Mucosa of gallbladder (tissue), 1 donor: ENCODE measurements at regions not wholly inside any gene's neighbourhood (a gene's known extent, or its start where the extent isn't known, plus 50 kb on each side); places are given as distances from the start of the nearest gene placed in this dataset.
"Not testable (repeated sequence)": the region's sequence is repeated elsewhere in the genome, so short reads cannot be mapped to it uniquely, and the experiment has no call there.

Source experiments
- DNase-seq: peaks from one replicate; pipeline ENCODE4 v3.0.0-alpha.2; 2020; ENCODE audit warnings: low spot score
- donor health status: DM: no; HTN: no; CAD: no.

DNA sequence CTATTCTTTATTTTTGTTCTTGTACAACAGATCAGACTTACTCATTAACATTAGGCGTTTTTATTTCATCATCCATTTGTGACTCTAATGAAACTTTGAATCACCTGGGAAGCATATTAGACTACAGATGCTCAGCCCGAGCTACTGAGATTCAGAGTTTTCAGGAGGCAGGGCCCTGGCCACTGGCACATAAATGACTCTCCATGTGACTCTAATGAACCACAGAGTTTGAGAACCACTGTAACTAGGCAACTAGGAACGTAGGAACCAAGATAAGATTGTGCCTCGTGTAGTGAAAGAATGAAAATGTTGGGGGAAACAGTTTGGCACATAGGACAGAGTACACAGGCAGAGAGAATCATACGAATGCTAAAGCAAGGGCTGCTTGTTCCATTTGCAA is 405.9 kb upstream of the BTBD3 start:
- DNase-seq = no peak

DNA sequence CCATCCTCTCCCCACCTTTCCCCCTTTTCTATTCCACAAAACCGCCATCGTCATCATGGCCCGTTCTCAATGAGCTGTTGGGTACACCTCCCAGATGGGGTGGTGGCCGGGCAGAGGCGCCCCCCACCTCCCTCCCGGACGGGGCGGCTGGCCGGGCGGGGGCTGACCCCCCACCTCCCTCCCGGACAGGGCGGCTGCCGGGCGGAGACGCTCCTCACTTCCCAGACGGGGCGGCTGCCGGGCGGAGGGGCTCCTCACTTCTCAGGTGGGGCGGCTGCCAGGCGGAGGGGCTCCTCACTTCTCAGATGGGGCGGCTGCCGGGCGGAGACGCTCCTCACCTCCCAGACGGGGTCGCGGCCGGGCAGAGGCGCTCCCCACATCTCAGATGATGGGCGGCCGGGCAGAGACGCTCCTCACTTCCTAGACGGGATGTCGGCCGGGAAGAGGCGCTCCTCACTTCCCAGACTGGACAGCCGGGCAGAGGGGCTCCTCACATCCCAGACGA is 404.4 kb upstream of the BTBD3 start:
- not testable (repeated sequence) for DNase-seq

DNA sequence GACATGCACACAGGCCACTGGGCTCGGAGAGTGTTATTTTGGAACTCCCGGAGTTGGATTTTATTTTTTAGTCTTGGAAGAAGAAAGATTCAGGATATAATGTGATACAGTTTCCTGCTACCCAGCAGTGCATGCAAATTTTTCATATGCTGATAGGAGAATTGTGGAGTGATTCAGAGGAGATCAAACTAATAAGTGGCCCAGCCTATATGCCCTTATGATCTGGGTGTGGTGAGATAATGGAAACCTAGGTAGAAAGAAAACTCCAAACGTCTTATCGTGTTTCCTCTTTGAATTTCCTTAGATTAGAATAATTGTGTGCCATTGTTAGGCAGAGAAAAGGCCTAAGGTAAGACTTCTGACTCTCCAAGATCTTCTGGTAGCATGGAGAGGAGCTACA is 401.2 kb upstream of the BTBD3 start:
- no peak for DNase-seq

DNA sequence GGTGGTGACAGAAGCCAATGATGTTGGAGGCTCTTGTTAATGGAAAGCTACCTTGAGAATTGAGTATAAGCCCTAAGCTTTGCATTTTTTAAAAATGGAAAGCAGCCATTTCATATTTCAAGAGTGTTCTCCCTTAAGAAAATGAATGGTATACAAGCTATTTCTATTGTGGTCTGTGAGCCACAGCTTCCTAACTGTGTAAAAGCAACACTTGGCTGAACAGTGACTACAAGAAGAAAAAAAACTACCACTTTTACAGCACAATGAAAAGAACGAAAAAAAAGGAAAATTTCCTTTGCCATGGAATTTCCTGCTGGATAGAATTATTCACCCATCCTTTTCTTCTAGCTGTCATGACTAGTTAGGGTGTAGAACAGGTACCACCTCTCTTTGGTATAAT is 397.1 kb upstream of the BTBD3 start:
- DNase-seq = no peak

DNA sequence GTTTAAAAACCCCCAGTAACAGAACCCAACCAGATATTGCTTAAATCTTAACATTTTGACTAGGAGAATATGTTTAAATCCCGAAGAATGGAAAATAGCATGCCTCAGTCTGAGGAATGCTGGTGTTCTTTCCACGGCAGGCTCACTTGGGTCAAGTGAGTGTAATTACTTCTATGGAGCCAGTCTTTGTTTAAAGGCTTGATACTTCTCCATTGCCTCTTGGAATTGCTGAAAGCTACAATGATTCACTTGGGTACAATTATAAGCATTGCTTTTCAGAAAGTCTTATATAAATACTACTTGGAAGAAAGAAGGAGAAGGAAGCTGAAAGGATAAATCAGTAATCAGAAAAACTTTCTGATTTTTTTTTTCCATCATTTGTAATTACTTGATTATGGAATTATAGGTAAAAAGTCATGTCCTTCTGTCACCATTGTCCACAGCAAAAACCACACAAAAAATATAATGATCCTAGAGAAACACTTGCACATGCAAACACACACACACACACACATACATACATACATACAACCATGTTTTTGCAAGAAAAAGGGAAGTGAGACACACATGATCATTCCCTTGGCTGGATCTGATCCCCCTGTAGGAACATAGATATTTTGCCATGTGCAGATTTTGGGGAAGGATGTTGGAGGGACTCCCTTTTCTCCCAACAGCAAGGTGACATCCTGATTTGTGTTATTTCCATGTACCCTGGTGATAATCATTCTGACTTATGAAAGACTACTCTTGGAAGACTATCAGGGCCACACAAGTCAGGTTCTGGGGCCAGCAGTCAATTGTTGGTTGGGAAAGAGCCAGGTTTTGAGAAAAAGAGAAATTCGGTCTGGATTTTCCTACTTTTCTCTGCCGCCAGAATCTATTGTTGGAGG is 396.0 kb upstream of the BTBD3 start:
- no peak for DNase-seq

DNA sequence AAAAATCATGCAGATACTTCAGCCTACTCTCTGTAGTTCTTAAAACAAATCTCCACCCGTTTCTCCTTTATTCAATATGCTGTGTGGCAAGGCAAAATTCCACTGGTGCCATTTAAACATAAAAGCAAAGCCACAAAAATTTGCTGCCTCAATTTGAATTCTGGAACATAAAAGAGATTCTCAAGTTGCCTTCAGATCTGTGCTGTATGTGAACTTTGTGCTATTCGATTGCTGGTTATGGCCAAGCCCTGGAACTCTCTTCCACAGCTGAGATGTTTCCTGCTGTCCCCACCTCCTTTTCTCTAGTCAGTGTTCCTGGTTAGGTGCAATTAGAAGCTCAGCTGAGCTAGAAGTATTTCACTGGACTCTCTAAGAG is 395.3 kb upstream of the BTBD3 start:
- DNase-seq = no peak

DNA sequence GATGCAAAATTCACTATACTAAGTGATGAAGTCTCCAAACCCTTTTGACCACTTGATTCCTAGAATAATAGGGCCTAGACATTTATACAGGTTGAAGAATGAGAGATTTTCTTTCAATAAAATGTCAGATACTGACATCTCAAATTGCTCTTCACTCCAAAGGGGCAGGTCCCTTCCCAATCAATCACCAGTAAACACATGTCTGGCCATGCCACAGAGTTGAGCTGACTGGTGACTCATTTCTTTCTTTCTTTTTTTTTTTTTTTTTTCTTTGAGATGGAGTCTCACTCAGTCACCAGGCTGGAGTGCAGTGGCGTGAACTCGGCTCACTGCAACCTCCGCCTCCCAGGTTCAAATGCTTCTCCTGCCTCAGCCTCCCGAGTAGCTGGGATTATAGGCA is 388.6 kb upstream of the BTBD3 start:
- DNase-seq = no peak

DNA sequence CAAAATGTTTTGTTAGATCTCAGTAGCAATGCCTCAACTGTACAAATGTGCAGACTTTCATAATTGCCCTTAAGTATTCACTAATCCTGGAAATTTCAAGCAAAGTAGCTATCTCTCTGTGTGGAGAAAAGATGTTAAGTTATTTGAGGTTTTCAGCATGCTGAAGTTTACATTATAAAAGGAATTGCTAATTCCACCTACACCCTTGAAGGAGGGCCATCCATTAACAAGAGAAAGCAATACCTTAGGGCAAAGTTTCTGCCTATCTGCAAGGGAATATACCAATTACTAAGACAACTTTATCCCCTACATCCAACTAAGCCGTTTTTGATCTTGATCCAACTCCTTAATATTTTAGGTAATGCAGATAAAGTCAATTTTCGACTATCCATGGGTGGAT is 380.7 kb upstream of the BTBD3 start:
- DNase-seq = no peak

DNA sequence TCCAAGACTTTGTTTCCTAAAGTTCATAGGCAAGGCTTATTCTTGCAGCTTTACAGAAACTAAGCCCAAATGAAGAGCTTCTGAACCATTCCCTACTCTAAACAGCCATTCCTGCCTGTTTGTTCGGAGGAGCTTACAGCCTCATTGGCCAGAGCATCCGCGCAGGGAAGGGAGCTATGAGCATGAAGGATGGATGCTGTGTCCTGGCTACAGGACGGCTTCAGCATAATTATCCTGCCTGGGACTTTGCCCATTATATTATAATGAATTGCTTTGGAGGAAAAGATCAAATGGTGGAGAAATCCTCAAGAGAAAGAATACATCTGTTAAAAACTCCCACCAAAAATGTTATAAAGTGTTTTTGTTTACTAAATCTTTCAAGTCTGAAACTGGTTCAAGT is 378.2 kb upstream of the BTBD3 start:
- DNase-seq = no peak

DNA sequence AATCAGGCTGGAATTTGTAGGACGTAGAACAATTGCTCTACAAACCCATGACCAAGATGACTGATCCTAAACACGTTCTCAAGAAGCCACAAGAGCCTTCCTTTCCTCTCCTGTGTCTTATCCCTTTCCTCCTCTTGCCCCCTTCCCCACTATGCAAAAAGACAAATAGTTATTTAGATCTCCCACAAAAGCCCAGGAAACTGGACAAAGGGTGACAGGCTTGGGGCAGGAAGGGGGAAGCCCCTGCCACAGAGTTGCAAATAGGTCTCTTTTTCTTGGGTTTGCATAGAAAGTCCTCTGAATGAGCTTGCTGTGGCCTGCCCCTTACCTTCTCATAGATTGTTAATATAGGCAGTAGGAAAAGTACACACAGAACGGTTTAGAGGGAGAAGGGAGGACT is 377.1 kb upstream of the BTBD3 start:
- DNase-seq = no peak

DNA sequence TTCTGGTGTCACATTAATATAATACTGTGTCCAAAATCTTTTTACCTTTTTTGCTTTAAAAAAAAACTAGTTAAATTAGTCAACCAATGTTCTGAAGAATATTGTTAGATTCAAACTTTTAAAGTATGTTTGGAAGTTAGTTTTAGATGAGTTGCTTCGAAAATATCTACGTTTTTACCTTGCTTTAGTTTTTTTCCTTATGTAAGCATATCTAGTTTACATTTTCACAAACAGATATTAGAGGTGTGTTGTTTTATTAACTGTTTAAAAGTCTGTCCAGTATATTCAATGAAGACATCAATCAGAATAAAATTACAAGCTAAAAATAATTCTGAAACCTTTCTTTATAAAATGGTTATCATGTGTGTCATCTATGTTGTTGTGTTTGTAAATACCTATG is 375.0 kb upstream of the BTBD3 start:
- DNase-seq = no peak

DNA sequence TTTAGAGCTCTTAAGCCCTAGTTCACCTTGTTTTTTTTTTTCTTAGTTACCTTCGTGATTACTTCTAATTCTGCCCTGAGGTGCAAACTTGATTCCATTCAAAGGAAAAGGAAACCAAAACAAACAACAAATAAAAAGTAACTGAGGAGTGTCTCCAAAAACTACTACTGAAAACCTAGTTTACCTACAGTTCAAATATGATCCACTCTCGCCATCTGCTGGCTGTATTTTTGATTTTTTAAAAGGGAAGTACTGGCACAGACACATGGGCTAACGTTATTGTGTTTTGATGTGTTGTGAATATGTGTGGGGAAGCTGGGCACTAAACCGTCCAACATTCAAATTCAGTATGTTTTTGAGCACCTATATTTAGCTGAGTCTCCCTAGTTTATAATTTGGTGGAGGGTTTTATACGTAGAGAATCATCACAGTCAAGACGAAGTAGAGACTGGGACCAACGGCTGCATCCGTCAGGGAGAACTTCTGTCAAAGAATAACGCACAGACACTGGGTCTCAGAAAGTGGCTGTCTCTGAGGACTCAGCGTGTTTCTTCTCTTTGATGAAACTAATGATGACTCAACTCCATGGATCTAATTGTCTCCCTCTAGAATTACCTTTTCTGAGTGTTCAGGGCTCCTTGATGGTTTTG is 373.5 kb upstream of the BTBD3 start:
- DNase-seq = peak; percentile 43

DNA sequence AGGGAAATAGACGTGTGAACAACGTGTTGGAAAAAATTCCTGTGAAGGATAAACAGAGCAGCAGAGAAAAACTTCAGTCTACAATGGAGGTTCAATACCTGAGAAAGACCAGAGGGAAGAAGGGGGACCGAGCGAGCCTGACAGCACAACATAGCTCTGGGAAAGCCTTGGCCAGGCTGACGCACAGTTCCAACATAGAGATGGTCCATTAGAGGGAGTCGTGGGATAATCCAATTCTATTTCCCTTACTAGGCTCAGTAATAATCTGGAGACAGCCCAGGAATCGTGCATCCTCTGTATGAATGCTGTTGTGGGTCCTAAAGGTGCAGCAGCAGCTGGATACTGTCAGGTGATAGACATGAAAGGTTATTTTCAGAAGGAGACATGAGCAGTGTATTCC is 370.8 kb upstream of the BTBD3 start:
- no peak for DNase-seq

DNA sequence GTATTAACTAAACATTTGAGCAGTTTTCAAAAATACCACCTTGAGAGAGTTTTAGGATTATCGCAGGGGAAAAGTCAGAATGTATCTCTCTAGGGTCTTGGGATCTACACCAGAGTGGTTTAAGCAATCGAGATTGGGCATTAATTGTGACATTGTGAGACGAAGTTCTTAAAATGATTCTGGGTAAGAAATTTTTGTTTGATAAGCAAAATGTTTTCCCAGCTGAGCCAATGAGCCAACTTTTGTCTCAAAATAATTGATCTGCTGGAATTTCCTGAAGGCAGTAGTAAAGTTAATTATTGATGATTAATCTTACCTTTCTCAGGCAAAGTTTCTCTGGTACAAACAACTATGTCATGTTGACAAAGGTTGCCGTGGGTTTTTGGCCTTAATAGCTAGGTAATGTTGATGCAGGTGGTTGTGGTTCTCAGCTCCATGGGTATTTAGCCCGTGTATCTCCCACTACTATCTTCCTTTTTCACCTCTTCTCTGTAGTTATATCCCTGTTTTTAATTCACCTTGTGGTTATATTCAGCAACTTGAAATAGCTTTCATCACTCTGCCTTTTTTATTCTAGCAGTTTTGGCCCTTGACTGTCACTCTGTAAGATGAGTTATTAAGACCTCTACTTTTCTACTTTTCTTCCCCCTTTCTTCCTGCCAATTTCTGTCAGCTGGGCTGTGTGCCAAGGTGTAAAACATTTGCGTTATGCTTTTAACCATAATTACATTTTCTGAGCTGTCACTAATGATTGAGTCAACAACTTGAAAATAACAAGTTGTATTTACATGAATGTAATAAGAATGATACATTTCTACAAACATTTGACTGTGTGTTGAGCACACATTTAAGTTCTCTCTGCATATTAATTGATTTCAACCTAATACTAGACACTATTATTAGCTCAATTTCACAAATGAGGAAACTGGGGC is 368.3 kb upstream of the BTBD3 start:
- DNase-seq = no peak

DNA sequence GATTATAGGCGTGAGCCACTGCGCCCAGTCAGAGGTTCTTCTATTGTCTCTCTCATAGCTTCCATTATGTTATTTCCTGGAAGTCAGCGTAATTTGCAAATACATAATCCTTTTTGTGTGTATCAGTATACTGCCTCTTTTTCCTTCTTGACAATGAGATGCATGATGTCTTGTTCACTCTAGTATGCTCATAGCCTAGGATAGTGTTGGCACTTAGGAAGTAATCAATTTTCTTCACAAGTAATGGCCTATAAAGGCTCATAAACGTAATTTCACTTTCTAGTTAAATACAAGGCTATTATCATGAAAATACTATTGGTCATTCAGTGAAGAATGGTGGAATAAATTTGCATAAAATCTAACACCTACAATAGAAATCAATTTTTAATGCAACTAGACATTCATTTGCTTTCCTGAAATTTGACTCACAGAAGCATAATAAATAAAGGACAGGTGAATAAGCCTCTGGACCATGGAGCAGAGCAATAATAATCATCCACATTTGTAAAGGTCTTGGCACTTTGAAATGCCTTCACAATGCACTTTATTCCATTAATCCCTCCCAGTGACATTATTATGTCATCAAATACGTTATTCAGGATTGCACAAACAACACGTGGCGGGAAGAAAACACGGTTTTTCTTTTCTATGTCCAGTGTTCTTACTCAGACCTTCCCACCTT is 366.9 kb upstream of the BTBD3 start:
- DNase-seq = no peak

DNA sequence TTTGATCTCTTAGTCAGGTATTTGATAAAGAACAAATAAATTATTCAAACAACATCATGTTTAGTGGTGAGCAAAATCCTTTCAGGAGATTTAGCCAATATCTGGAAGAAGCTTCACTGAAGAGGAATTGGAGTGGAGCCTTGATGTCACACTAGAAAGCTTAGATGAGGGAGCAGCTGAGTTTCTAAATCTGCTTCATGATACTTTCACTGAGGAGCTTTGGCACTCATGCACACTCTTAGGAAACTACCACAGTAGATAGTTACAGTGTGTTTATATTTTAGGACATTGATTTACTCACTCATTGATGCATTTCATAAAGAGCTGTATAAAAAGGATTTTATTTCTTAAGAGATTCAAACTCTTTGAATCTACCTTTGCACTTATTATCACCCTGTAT is 366.2 kb upstream of the BTBD3 start:
- no peak for DNase-seq

DNA sequence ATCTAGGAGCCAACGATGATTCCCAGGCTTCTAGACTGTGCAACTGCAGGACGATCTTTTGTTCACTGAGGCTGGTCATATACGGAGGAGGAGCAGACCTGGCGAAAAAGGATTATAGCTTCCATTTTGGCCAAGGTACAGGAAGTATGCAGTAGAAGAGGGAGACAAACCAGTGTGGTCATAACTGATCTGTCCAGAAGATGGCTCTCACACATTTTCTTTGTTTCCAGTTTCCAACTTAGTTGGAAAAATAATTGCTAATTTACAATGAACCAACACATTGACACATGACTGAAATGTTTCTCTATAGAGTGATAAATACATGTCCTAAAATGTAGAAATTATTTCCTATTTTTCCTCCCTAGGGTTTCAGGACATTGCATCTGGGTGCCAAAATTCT is 364.1 kb upstream of the BTBD3 start:
- no peak for DNase-seq

DNA sequence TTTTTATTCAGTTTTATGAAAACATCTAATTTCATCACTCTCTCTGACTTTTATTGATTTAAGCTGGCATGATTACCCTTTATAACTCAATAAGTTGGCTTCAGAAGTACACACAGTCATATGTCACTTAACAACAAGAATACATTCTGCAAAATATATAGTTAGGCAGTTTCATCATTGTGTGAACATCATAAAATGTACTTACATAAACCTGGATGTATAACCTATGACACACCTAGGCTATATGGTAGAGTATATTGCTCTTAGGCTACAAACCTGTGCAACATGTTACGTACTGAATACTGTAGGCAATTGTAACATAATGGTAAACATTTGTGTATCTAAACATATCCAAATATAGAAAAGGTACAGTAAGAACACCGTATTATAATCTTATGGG is 362.2 kb upstream of the BTBD3 start:
- DNase-seq = no peak

DNA sequence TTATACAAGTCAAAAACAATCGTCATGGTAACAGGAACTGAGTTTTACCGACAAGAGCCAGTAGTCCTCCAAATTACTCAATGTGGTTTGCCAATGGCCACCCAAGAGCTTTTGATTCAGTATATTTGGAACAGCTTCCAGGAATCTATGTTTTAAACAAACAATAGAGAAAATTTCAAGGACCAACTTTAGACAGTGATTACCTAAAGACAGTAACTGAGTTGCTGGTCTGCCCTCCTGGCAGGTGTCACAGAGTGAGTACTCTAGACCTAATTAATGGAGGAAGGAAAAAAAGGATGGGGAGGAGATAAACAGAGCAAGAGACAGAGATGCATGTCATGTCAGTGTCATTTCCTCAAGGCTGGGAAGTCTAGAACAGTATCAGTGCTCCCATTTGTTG is 361.3 kb upstream of the BTBD3 start:
- no peak for DNase-seq

DNA sequence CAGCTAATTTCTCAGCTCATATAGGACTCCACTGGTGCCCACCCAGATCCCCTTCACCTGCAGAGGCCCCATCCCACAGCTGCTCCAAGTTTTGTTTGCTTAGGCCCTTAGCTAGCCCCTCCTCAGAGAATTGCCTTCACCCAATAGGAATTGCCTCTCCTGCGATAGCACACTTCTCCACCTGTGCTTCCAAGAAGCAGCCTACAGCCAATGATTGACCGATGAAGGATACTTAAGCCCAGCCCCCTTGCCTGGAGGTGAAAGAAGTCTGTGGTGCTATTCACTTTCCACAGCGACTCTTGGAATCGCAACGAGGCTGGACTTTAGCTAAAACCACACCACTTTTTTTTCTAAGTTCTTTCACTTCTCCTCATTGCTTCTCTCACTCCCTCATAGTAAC is 353.2 kb upstream of the BTBD3 start:
- no peak for DNase-seq

DNA sequence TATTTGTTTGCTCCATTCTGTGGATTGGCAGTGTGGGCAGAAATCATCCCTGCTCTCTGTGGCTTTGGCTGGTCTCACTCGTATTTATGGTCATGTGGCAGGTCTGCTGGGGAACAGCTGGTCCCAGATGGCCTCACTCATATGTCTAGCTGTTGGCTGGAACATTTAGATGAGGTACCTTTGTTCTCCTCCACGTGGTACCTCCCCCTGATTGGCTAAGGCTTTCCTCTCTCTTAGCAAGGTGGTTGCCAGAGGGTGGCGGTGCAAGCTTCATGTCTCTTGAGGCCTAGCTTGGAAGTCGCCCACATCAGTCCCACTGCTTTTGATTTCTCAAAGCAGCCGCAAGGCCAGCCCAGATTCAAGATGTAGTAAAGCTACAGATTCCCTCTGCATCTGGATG is 348.5 kb upstream of the BTBD3 start:
- DNase-seq = no peak

DNA sequence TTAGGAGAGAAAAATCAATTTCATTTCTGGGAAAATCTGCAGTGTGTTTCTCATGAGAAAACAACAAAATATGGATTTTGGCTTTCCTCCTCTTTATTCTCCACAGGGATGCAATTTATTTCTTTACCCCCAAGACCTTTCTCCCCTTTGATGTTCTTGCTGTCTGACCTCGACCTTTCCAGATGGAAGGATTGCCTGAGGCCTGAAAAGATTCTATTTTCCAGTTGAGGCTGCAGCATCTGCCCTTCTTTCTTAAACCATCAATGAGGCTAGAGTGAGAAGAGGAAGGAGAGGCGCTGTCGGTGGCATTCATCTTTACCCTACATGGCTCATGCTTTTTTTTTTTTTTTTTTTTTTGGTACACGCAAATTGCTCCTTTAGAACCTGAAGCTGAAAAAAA is 344.2 kb upstream of the BTBD3 start:
- no peak for DNase-seq
